ENCODE measurements at regions not wholly inside any gene's neighbourhood (a gene's known extent, or its start where the extent isn't known, plus 50 kb on each side); places are given as distances from the start of the nearest gene placed in this dataset.
"Not testable (repeated sequence)": the region's sequence is repeated elsewhere in the genome, so short reads cannot be mapped to it uniquely, and the experiment has no call there.

GRCh38 chr15:63447017-63447676 lies 57.2 kb upstream of the USP3 start:
- Histone ChIP-seq H3K4me1 (peaks cover 13% of the 10 kb centered on the region), H3K9me3 (no peaks in the 10 kb centered on the region), H3K4me3 (no peak overlapping the region), H3K36me3 (no peaks in the 10 kb centered on the region), H3K27me3 (ENCODE audit: low read depth) (no peaks in the 10 kb centered on the region), H3K27ac (no peak overlapping the region)
- intact Hi-C loops (cut with DNase I): no loop called here
- no peak for TF ChIP-seq CTCF (IDR thresholded peaks at IDR 0.05)
- ATAC-seq: no peak
- no peak for DNase-seq

- ATAC-seq: peak; percentile 66 to 75
- Histone ChIP-seq H3K27ac (peak overlapping the region; percentile 64), H3K36me3 (no peaks in the 10 kb centered on the region), H3K4me1 (peaks cover 13% of the 10 kb centered on the region), H3K9me3 (no peaks in the 10 kb centered on the region), H3K4me3 (no peak overlapping the region), H3K27me3 (ENCODE audit: low read depth) (no peaks in the 10 kb centered on the region)
- TF ChIP-seq CTCF (IDR thresholded peaks at IDR 0.05): no peak
- intact Hi-C loops (cut with DNase I): no loop called here
- DNase-seq: no peak
Observed at GRCh38 chr15:63448266-63448665, 56.1 kb upstream of the USP3 start.

GRCh38 chr15:63448872-63449555 lies 55.4 kb upstream of the USP3 start:
- peaks cover 13% of the 10 kb centered on the region for H3K4me1 ChIP-seq
- intact Hi-C loops (cut with DNase I); H3K27me3 ChIP-seq (ENCODE audit: low read depth); H3K9me3 ChIP-seq; H3K4me3 ChIP-seq; H3K36me3 ChIP-seq: not testable (repeated sequence)
- DNase-seq: peak; percentile 73
- peak in 1 of 2 donors; percentile 59 for ATAC-seq
- H3K27ac ChIP-seq: peak overlapping the region; percentile 64

GRCh38 chr15:63449731-63450130 lies 54.7 kb upstream of the USP3 start:
- intact Hi-C loops (cut with DNase I): no loop called here
- Histone ChIP-seq H3K4me1 (peaks cover 13% of the 10 kb centered on the region), H3K27ac (no peak overlapping the region), H3K27me3 (ENCODE audit: low read depth) (no peaks in the 10 kb centered on the region), H3K9me3 (no peaks in the 10 kb centered on the region), H3K4me3 (no peak overlapping the region), H3K36me3 (no peaks in the 10 kb centered on the region)
- TF ChIP-seq CTCF (IDR thresholded peaks at IDR 0.05): no peak
- DNase-seq: no peak
- peak in 1 of 2 donors; percentile 10 for ATAC-seq

- ATAC-seq: no peak
- H3K4me1 ChIP-seq: peaks cover 13% of the 10 kb centered on the region
- DNase-seq: no peak
- H3K36me3 ChIP-seq: no peaks in the 10 kb centered on the region
- H3K27me3 ChIP-seq (ENCODE audit: low read depth): no peaks in the 10 kb centered on the region
- intact Hi-C loops (cut with DNase I): no loop called here
- TF ChIP-seq CTCF (IDR thresholded peaks at IDR 0.05): no peak
- no peaks in the 10 kb centered on the region for H3K9me3 ChIP-seq
- no peak overlapping the region for H3K4me3 ChIP-seq
- H3K27ac ChIP-seq: no peak overlapping the region
Observed at GRCh38 chr15:63450884-63451225, 53.5 kb upstream of the USP3 start.

GRCh38 chr15:63451671-63452315 lies 52.6 kb upstream of the USP3 start:
- ATAC-seq (no peak), DNase-seq (no peak)
- Histone ChIP-seq H3K27ac (no peak overlapping the region), H3K9me3 (no peaks in the 10 kb centered on the region), H3K27me3 (ENCODE audit: low read depth) (no peaks in the 10 kb centered on the region), H3K4me1 (peaks cover 13% of the 10 kb centered on the region), H3K4me3 (no peak overlapping the region), H3K36me3 (no peaks in the 10 kb centered on the region)
- intact Hi-C loops (cut with DNase I): no loop called here
- no peak for TF ChIP-seq CTCF (IDR thresholded peaks at IDR 0.05)

All from lower lobe of right lung (tissue), 2 donors.